Fibroblast of lung (primary cell): ENCODE measurements at regions not wholly inside any gene's neighbourhood (a gene's known extent, or its start where the extent isn't known, plus 50 kb on each side); places are given as distances from the start of the nearest gene placed in this dataset.

ENCODE experiments used
- DNase-seq, 2 donors: peaks; one replicate each; pipeline versions ENCODE4 v3.0.0 to v3.0.0-alpha.2; 2010; ENCODE audit warnings: low read depth in 2 of 2
- H2AFZ ChIP-seq: 2 replicates; pipeline ENCODE4 v1.5.1; 2012; ENCODE audit warnings: low read length, control low read depth, inconsistent platforms
- H3K27ac ChIP-seq: 2 replicates; pipeline ENCODE4 v1.5.1; 2011; ENCODE audit warnings: low read length, control low read depth; ENCODE audit not compliant: insufficient read depth
- H3K27me3 ChIP-seq: 2 replicates; pipeline ENCODE4 v1.5.1; 2011; ENCODE audit warnings: mild to moderate bottlenecking, low read length; ENCODE audit not compliant: control insufficient read depth, insufficient read depth
- H3K36me3 ChIP-seq: 2 replicates; pipeline ENCODE4 v1.5.1; 2011; ENCODE audit warnings: low read length; ENCODE audit not compliant: control insufficient read depth, insufficient read depth
- H3K4me1 ChIP-seq: 2 replicates; pipeline ENCODE4 v1.5.1; 2011; ENCODE audit warnings: low read length; ENCODE audit not compliant: control insufficient read depth, insufficient read depth; ENCODE audit errors: extremely low read depth
- H3K4me2 ChIP-seq: 2 replicates; pipeline ENCODE4 v1.5.1; 2011; ENCODE audit warnings: low read length, control low read depth; ENCODE audit not compliant: insufficient read depth; ENCODE audit errors: extremely low read depth
- H3K4me3 ChIP-seq, 4 experiments: fragments of 200-600 bp in 1 of 4; sonication (generic) in 1 of 4; replicated peaks in 1 of 4; 2 replicates each; pipeline ENCODE4 v1.5.1; 2011 to 2016; ENCODE audit warnings: low read length in 4 of 4, low read depth in 3 of 4, mild to moderate bottlenecking in 3 of 4, control low read depth in 2 of 4, inconsistent platforms in 1 of 4, mixed read lengths in 1 of 4; ENCODE audit not compliant: insufficient read depth in 1 of 4; ENCODE audit errors: control extremely low read depth in 1 of 4
- H3K79me2 ChIP-seq: 2 replicates; pipeline ENCODE4 v1.5.1; 2012; ENCODE audit warnings: mild to moderate bottlenecking, low read length, inconsistent platforms; ENCODE audit not compliant: control insufficient read depth, insufficient read depth
- H3K9ac ChIP-seq: 2 replicates; pipeline ENCODE4 v1.5.1; 2011; ENCODE audit warnings: mild to moderate bottlenecking, low read length, control low read depth; ENCODE audit not compliant: insufficient read depth
- H3K9me3 ChIP-seq: 2 replicates; pipeline ENCODE4 v1.5.1; 2012; ENCODE audit warnings: low read depth, low read length; ENCODE audit not compliant: control insufficient read depth, insufficient read depth
- H4K20me1 ChIP-seq: 2 replicates; pipeline ENCODE4 v1.5.1; 2011; ENCODE audit warnings: low read length; ENCODE audit not compliant: control insufficient read depth, insufficient read depth; ENCODE audit errors: extremely low read depth
- CTCF ChIP-seq, 2 donors: IDR thresholded peaks in 1 of 2; conservative IDR thresholded peaks in 1 of 2; 1 replicate in 1 of 2; 2 replicates in 1 of 2; pipeline ENCODE4 v1.5.1; 2011 to 2012; ENCODE audit warnings: low read length in 2 of 2, control low read depth in 1 of 2, inconsistent platforms in 1 of 2, low read depth in 1 of 2, mild to moderate bottlenecking in 1 of 2
- EZH2 ChIP-seq: IDR thresholded peaks from 2 replicates; pipeline ENCODE4 v1.5.1; 2012; ENCODE audit warnings: low read length, control low read depth, mild to moderate bottlenecking; ENCODE audit errors: missing control alignments

- TF ChIP-seq CTCF (conservative IDR thresholded peaks at IDR 0.05 in 1 of 2, IDR thresholded peaks at IDR 0.05 in 1 of 2; ENCODE audit: low read depth in 1 of 2, low read length in 2 of 2) (no peak), EZH2 (no peak)
- Histone ChIP-seq H3K27ac (no peak overlapping the region), H3K27me3 (no peaks in the 10 kb centered on the region), H3K4me1 (no peaks in the 10 kb centered on the region), H3K9me3 (no peaks in the 10 kb centered on the region), H2AFZ (no peak overlapping the region), H3K36me3 (no peaks in the 10 kb centered on the region), H4K20me1 (no peaks in the 10 kb centered on the region), H3K4me2 (no peak overlapping the region), H3K9ac (no peak overlapping the region), H3K79me2 (no peaks in the 10 kb centered on the region), H3K4me3 (no peak overlapping the region)
- no peak for DNase-seq
These were observed 94.8 kb upstream of the SRD5A2 start for GRCh38 chr2:31675485-31675901.

GRCh38 chr2:31674446-31674845 is 93.7 kb upstream of the SRD5A2 start:
- Histone ChIP-seq H3K4me3 (no peak overlapping the region), H3K9ac (no peak overlapping the region), H3K4me1 (no peaks in the 10 kb centered on the region), H4K20me1 (no peaks in the 10 kb centered on the region), H3K27ac (no peak overlapping the region), H3K79me2 (no peaks in the 10 kb centered on the region), H3K36me3 (no peaks in the 10 kb centered on the region), H3K4me2 (no peak overlapping the region), H3K27me3 (no peaks in the 10 kb centered on the region), H2AFZ (no peak overlapping the region), H3K9me3 (no peaks in the 10 kb centered on the region)
- no peak for DNase-seq
- TF ChIP-seq CTCF (conservative IDR thresholded peaks at IDR 0.05 in 1 of 2, IDR thresholded peaks at IDR 0.05 in 1 of 2; ENCODE audit: low read depth in 1 of 2, low read length in 2 of 2) (no peak), EZH2 (no peak)

GRCh38 chr2:31666878-31667277 is 86.1 kb upstream of the SRD5A2 start:
- no peak for DNase-seq
- Histone ChIP-seq H3K4me3 (no peak overlapping the region), H3K9me3 (no peaks in the 10 kb centered on the region), H3K4me2 (no peak overlapping the region), H3K27ac (no peak overlapping the region), H3K27me3 (no peaks in the 10 kb centered on the region), H3K9ac (no peak overlapping the region), H4K20me1 (no peaks in the 10 kb centered on the region), H2AFZ (no peak overlapping the region), H3K79me2 (no peaks in the 10 kb centered on the region), H3K4me1 (no peaks in the 10 kb centered on the region), H3K36me3 (no peaks in the 10 kb centered on the region)
- TF ChIP-seq CTCF (conservative IDR thresholded peaks at IDR 0.05 in 1 of 2, IDR thresholded peaks at IDR 0.05 in 1 of 2; ENCODE audit: low read depth in 1 of 2, low read length in 2 of 2), result no peak
- no peak for TF ChIP-seq EZH2
